CD4-positive, CD25-positive, alpha-beta regulatory T cell (primary cell): ENCODE measurements at regions not wholly inside any gene's neighbourhood (a gene's known extent, or its start where the extent isn't known, plus 50 kb on each side); places are given as distances from the start of the nearest gene placed in this dataset.

Experiments used
- ATAC-seq, 2 donors: fragments of 150-1000 bp; cut with Tn5 transposase; one replicate each; pipeline ENCODE4 v1.10.0; 2021; ENCODE audit warnings: low read depth in 2 of 2, moderate number of reproducible peaks in 2 of 2, moderate library complexity in 1 of 2
- DNase-seq, 3 donors: peaks; one replicate each; pipeline versions ENCODE4 v3.0.0 to v3.0.0-alpha.2; 2012 to 2022; ENCODE audit warnings: mixed read lengths in 1 of 3
- H3K27ac ChIP-seq: one replicate; pipeline ENCODE4 v1.7.0; 2013; ENCODE audit warnings: mild to moderate bottlenecking, low read length; ENCODE audit not compliant: insufficient read depth, poor library complexity, severe bottlenecking
- H3K27me3 ChIP-seq: one replicate; pipeline ENCODE4 v1.7.0; 2013; ENCODE audit warnings: low read length; ENCODE audit not compliant: control insufficient read depth, insufficient read depth
- H3K36me3 ChIP-seq: one replicate; pipeline ENCODE4 v1.7.0; 2013; ENCODE audit warnings: mild to moderate bottlenecking, low read length, moderate library complexity; ENCODE audit not compliant: control insufficient read depth, insufficient read depth
- H3K4me1 ChIP-seq: 2 replicates; pipeline ENCODE4 v1.7.0; 2013; ENCODE audit warnings: mild to moderate bottlenecking, low read length; ENCODE audit not compliant: insufficient read depth, control insufficient read depth, poor library complexity, severe bottlenecking
- H3K4me3 ChIP-seq: one replicate; pipeline ENCODE4 v1.7.0; 2013; ENCODE audit warnings: low read depth, mild to moderate bottlenecking, low read length, moderate library complexity
- H3K9me3 ChIP-seq, 2 experiments: 1 replicate in 1 of 2; 2 replicates in 1 of 2; pipeline ENCODE4 v1.7.0; 2013; ENCODE audit warnings: low read length in 2 of 2, mild to moderate bottlenecking in 1 of 2, moderate library complexity in 1 of 2; ENCODE audit not compliant: control insufficient read depth in 2 of 2
- H3K27ac Mint-ChIP-seq, 3 donors: one replicate each; pipeline ENCODE4 v1.8.0; 2020 to 2022; ENCODE audit warnings: mild to moderate bottlenecking in 3 of 3, mixed read lengths in 3 of 3, moderate library complexity in 2 of 3
- H3K27me3 Mint-ChIP-seq: one replicate; pipeline ENCODE4 v1.8.0; 2022; ENCODE audit warnings: mild to moderate bottlenecking, mixed read lengths
- H3K36me3 Mint-ChIP-seq: one replicate; pipeline ENCODE4 v1.8.0; 2020; ENCODE audit warnings: mixed read lengths
- H3K4me1 Mint-ChIP-seq, 4 donors: one replicate each; pipeline ENCODE4 v1.8.0; 2020 to 2022; ENCODE audit warnings: mixed read lengths in 4 of 4, mild to moderate bottlenecking in 1 of 4
- H3K4me3 Mint-ChIP-seq, 4 donors: one replicate each; pipeline ENCODE4 v1.8.0; 2020 to 2022; ENCODE audit warnings: mild to moderate bottlenecking in 4 of 4, mixed read lengths in 4 of 4, moderate library complexity in 3 of 4
- H3K9me3 Mint-ChIP-seq, 7 donors: one replicate each; pipeline ENCODE4 v1.8.0; 2020 to 2022; ENCODE audit warnings: mixed read lengths in 7 of 7, mild to moderate bottlenecking in 3 of 7, moderate library complexity in 2 of 7

DNA sequence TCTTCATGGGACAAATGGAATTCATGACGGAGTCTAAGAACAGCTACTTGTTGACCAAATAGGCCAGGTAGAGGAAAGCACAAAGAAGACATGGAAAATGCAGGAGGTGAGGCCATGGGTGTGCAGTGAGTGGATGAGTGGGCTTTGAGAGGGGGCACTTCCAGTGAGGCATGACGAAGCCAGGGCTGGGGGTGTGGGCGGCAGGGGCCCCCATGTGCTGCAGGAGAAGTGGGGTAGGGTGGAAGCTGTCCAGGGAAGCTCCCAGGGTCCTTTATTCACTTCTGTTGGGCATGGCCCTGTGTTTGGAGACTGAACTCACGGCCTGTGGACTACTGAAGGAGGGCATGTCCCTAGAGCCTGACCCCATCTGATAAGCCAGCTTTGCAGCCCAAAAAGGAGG lies 127.6 kb upstream of the SLC25A48 start:
- H3K27me3 ChIP-seq: no peaks in the 10 kb centered on the region
- ATAC-seq: no peak
- H3K4me1 ChIP-seq: no peaks in the 10 kb centered on the region
- H3K36me3 ChIP-seq: no peaks in the 10 kb centered on the region
- H3K9me3 ChIP-seq: no peaks in the 10 kb centered on the region
- no peak overlapping the region for H3K4me3 ChIP-seq
- no peak overlapping the region for H3K4me3 Mint-ChIP-seq
- no peaks in the 10 kb centered on the region for H3K36me3 Mint-ChIP-seq
- peaks cover 3% of the 10 kb centered on the region for H3K27me3 Mint-ChIP-seq
- H3K4me1 Mint-ChIP-seq: no peaks in the 10 kb centered on the region
- H3K9me3 Mint-ChIP-seq: no peaks in the 10 kb centered on the region
- DNase-seq: no peak
- H3K27ac Mint-ChIP-seq: no peak overlapping the region
- no peak overlapping the region for H3K27ac ChIP-seq

- H3K9me3 ChIP-seq: no peaks in the 10 kb centered on the region
- H3K4me1 Mint-ChIP-seq: no peaks in the 10 kb centered on the region
Measured at GRCh38 chr5:135706474-135706873, 127.7 kb upstream of the CXCL14 start.

DNA sequence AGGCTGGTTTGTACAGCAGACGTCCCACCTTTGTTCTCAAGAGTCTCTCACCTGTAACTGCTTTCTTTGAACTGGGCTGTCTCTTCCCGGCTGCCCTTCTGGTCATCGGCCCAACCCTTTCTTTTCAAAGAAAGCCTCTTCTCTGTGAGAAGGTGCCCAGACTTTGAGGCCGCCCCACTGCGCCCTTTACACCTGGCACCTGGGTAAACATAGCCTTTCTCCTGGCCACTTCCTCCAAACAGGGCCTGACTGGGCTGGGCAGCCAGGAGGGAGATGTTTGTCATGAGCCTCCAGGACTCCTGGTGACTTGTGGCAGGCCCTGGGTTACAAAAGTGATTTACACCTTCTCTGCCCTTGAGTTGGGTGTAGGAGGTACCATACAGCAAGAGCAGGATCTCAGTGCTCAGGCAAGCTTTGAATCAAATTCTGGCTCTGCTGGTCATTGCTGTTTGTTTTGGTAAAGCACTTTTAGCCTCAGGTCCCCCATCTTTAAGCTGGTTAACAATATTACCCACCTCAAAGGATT lies 127.2 kb upstream of the CXCL14 start:
- no peak for DNase-seq
- no peaks in the 10 kb centered on the region for H3K9me3 Mint-ChIP-seq
- H3K4me3 Mint-ChIP-seq: no peak overlapping the region

More at GRCh38 chr5:135706474-135706873, 127.7 kb upstream of the CXCL14 start:
- DNase-seq (no peak), ATAC-seq (no peak)
- Histone ChIP-seq H3K4me1 (no peaks in the 10 kb centered on the region), H3K27me3 (no peaks in the 10 kb centered on the region), H3K36me3 (no peaks in the 10 kb centered on the region), H3K4me3 (no peak overlapping the region), H3K27ac (no peak overlapping the region)
- Mint-ChIP-seq H3K27ac (no peak overlapping the region), H3K36me3 (no peaks in the 10 kb centered on the region), H3K4me3 (no peak overlapping the region), H3K27me3 (no peaks in the 10 kb centered on the region), H3K9me3 (no peaks in the 10 kb centered on the region)

GRCh38 chr5:135705141-135705631 lies 126.4 kb upstream of the CXCL14 start:
- no peak for ATAC-seq
- no peaks in the 10 kb centered on the region for H3K9me3 Mint-ChIP-seq
- H3K36me3 ChIP-seq: no peaks in the 10 kb centered on the region
- no peak for DNase-seq
- no peaks in the 10 kb centered on the region for H3K27me3 Mint-ChIP-seq
- no peaks in the 10 kb centered on the region for H3K36me3 Mint-ChIP-seq
- no peaks in the 10 kb centered on the region for H3K27me3 ChIP-seq
- no peaks in the 10 kb centered on the region for H3K4me1 ChIP-seq
- no peak overlapping the region for H3K27ac ChIP-seq
- no peaks in the 10 kb centered on the region for H3K9me3 ChIP-seq
- H3K4me1 Mint-ChIP-seq: no peaks in the 10 kb centered on the region
- H3K4me3 ChIP-seq: no peak overlapping the region
- no peak overlapping the region for H3K27ac Mint-ChIP-seq
- H3K4me3 Mint-ChIP-seq: no peak overlapping the region

More for the DNA sequence above, 127.2 kb upstream of the CXCL14 start:
- Histone ChIP-seq H3K9me3 (no peaks in the 10 kb centered on the region), H3K4me1 (no peaks in the 10 kb centered on the region), H3K4me3 (no peak overlapping the region), H3K27me3 (no peaks in the 10 kb centered on the region), H3K27ac (no peak overlapping the region), H3K36me3 (no peaks in the 10 kb centered on the region)
- no peak overlapping the region for H3K27ac Mint-ChIP-seq
- H3K27me3 Mint-ChIP-seq: no peaks in the 10 kb centered on the region
- no peak for ATAC-seq
- no peaks in the 10 kb centered on the region for H3K4me1 Mint-ChIP-seq
- H3K36me3 Mint-ChIP-seq: no peaks in the 10 kb centered on the region

DNA sequence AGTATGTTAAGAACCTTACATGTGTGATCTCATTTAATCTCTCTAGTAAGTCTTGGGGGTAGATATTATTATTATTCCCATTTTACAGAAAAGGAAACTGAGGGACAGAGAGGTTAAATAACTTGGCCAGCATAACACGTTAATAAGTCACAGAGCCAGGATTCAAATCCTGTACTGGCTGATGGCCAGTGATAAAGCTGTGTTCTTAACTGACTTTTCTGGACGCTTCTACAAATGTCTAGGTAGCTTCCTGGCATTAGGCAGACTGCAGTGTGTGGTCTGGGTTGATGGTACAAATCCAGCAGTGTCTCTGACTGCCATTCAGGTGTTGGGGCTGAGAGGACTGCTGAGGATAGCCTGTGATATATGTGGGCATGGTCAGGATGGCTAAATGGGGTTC lies 125.8 kb upstream of the CXCL14 start:
- no peaks in the 10 kb centered on the region for H3K27me3 ChIP-seq
- H3K36me3 ChIP-seq: no peaks in the 10 kb centered on the region
- no peaks in the 10 kb centered on the region for H3K4me1 Mint-ChIP-seq
- no peak overlapping the region for H3K27ac ChIP-seq
- H3K27ac Mint-ChIP-seq: no peak overlapping the region
- H3K36me3 Mint-ChIP-seq: no peaks in the 10 kb centered on the region
- no peaks in the 10 kb centered on the region for H3K9me3 Mint-ChIP-seq
- no peaks in the 10 kb centered on the region for H3K4me1 ChIP-seq
- H3K27me3 Mint-ChIP-seq: no peaks in the 10 kb centered on the region
- ATAC-seq: no peak
- DNase-seq: no peak
- H3K9me3 ChIP-seq: no peaks in the 10 kb centered on the region
- no peak overlapping the region for H3K4me3 ChIP-seq
- no peak overlapping the region for H3K4me3 Mint-ChIP-seq

- Histone ChIP-seq H3K4me1 (no peaks in the 10 kb centered on the region), H3K4me3 (no peak overlapping the region), H3K27ac (no peak overlapping the region), H3K27me3 (no peaks in the 10 kb centered on the region), H3K9me3 (no peaks in the 10 kb centered on the region), H3K36me3 (no peaks in the 10 kb centered on the region)
- Mint-ChIP-seq H3K36me3 (no peaks in the 10 kb centered on the region), H3K9me3 (no peaks in the 10 kb centered on the region), H3K27me3 (no peaks in the 10 kb centered on the region), H3K27ac (no peak overlapping the region), H3K4me3 (no peak overlapping the region), H3K4me1 (no peaks in the 10 kb centered on the region)
- no peak for ATAC-seq
- no peak for DNase-seq
Measured at GRCh38 chr5:135703016-135703550, 124.3 kb upstream of the CXCL14 start.

GRCh38 chr5:135702191-135702590 lies 123.4 kb upstream of the CXCL14 start:
- Mint-ChIP-seq H3K27ac (no peak overlapping the region), H3K27me3 (no peaks in the 10 kb centered on the region), H3K9me3 (no peaks in the 10 kb centered on the region), H3K36me3 (no peaks in the 10 kb centered on the region), H3K4me3 (no peak overlapping the region), H3K4me1 (no peaks in the 10 kb centered on the region)
- no peak for DNase-seq
- H3K9me3 ChIP-seq: no peaks in the 10 kb centered on the region
- H3K27me3 ChIP-seq: no peaks in the 10 kb centered on the region
- no peak for ATAC-seq
- H3K27ac ChIP-seq: no peak overlapping the region
- no peaks in the 10 kb centered on the region for H3K36me3 ChIP-seq
- H3K4me1 ChIP-seq: no peaks in the 10 kb centered on the region
- no peak overlapping the region for H3K4me3 ChIP-seq

GRCh38 chr5:135700731-135701130 lies 121.9 kb upstream of the CXCL14 start:
- Histone ChIP-seq H3K27ac (no peak overlapping the region), H3K27me3 (no peaks in the 10 kb centered on the region), H3K36me3 (no peaks in the 10 kb centered on the region), H3K4me1 (no peaks in the 10 kb centered on the region), H3K9me3 (no peaks in the 10 kb centered on the region), H3K4me3 (no peak overlapping the region)
- H3K4me1 Mint-ChIP-seq: no peaks in the 10 kb centered on the region
- no peaks in the 10 kb centered on the region for H3K9me3 Mint-ChIP-seq
- no peaks in the 10 kb centered on the region for H3K27me3 Mint-ChIP-seq
- no peaks in the 10 kb centered on the region for H3K36me3 Mint-ChIP-seq
- DNase-seq: no peak
- no peak for ATAC-seq
- H3K4me3 Mint-ChIP-seq: no peak overlapping the region
- H3K27ac Mint-ChIP-seq: no peak overlapping the region
